ENCODE measurements at regions not wholly inside any gene's neighbourhood (a gene's known extent, or its start where the extent isn't known, plus 50 kb on each side); places are given as distances from the start of the nearest gene placed in this dataset.

DNA sequence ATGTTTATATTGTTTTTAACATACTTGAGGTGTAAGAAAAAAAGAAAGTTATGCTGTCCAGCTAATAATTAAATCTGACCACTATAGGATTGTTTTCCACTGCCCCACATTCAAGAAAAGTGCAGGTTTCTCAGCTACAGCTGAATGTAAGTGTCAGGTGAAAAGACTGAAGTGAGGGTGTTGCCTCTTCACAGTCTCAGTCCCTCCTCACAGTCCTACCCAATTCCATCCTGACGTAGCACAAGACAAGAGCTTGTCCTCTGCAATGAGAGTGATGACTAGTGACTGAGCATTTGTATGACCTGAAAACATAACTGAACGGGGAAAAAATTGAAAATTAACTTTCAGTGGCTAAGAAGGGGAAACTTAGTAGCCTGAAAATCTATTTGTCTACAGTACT lies 1039.5 kb downstream of the ADGRL2 start:
- TF ChIP-seq POLR2AphosphoS5 (IDR thresholded peaks at IDR 0.05; ENCODE audit: low read depth, low read length), result no peak
- TF ChIP-seq POLR2A (IDR thresholded peaks at IDR 0.05; ENCODE audit: low read depth, low read length), result no peak
